ENCODE measurements at regions not wholly inside any gene's neighbourhood (a gene's known extent, or its start where the extent isn't known, plus 50 kb on each side); places are given as distances from the start of the nearest gene placed in this dataset.
"Not testable (repeated sequence)": the region's sequence is repeated elsewhere in the genome, so short reads cannot be mapped to it uniquely, and the experiment has no call there.

DNA sequence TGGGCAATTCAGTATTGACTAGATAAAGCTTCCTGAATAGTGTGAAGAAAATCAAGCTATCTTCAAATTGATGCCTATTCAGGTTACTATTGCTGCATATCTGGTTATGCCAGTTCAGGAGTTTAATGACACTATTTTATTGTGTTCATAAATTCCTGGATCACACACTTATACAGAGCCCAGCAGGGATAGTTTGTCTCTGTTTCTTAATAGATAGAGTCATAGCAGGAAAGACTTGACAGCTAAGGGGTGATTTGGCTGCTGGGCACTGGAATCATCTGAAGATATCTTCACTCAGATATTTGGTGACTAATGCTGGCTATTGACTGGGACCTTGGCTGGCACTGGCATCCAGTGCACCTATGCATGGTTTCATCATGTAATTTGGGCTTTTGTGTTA, 187.8 kb downstream of the PYDC2 start:
- no peak for DNase-seq

GRCh38 chr3:191649626-191650025, 188.7 kb downstream of the PYDC2 start:
- DNase-seq: no peak

- not testable (repeated sequence) for DNase-seq
These were observed 197.9 kb downstream of the PYDC2 start for GRCh38 chr3:191658781-191659419.

DNA sequence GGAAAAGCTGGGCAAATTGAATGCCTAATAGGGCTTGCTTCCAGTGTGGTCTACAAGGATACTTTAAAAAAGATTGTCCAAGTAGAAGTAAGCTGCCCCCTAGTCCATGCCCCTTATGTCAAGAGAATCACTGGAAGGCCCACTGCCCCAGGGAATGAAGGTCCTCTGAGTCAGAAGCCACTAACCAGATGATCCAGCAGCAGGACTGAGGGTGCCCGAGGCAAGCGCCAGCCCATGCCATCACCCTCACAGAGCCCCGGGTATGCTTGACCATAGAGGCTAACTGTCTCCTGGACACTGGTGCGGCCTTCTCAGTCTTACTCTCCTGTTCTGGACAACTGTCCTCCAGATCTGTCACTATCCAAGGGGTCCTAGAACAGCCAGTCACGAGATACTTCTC, 201.2 kb downstream of the PYDC2 start:
- DNase-seq: not testable (repeated sequence)

- no peak for DNase-seq
These were observed 220.1 kb downstream of the PYDC2 start for GRCh38 chr3:191680989-191681597.

DNA sequence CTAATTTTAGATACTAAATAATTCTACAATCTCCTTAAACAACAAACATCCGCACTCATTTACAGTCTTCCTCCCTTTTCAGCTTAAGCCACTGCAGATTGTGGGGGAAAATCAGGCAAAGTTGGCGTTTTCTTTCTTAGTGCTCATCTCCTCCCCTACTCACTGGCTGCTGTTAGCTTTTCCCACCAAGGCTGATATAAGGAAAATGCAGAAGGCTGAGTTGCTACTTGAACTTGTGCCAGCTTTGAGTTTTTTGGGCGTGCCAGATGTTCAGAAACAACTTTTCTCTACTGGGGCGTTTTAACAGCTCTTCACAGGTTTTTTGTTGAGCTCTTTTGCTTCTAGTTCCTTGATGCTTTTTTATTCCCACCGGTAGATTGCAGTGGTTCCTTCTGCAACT, 222.0 kb downstream of the PYDC2 start:
- no peak for DNase-seq

- no peak for DNase-seq
These were observed 225.7 kb downstream of the PYDC2 start for GRCh38 chr3:191686626-191687025.

- DNase-seq: no peak
These were observed 227.9 kb downstream of the PYDC2 start for GRCh38 chr3:191688756-191689433.

- not testable (repeated sequence) for DNase-seq
These were observed 230.2 kb downstream of the PYDC2 start for GRCh38 chr3:191691184-191691583.

DNA sequence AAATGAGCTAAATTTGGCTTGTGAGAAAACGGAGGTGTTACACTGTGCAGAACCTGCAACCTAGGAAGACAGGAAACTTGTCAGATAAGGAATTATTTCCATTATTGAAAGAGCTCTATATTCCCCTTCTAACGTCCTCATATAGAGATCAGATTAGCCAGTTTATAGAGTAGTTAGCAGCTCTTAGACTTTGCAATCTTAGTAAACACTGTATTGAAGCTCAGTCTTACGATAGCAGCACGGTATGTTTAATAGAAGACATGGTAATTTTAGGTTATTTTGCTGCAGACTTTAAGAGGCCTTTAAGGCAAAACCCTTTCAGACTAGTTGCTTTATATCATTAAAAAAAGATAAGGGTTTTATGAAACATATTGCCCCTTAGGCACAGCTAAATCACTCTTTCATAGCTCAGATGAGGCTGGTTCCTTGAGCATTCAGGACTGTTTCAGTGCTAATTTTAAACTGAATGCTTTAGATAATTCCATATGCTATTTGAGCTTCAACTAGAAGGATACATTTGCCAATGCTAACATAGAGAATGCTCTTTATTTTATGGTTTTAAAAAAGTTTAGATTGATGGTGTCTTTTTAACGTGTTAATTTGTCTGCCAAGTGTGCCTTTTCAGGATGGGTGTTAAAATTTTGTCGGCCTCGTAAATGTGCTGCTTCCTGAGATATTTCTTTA, 234.3 kb downstream of the PYDC2 start:
- DNase-seq: no peak

GRCh38 chr3:191695815-191696153, 234.8 kb downstream of the PYDC2 start:
- DNase-seq: no peak

DNA sequence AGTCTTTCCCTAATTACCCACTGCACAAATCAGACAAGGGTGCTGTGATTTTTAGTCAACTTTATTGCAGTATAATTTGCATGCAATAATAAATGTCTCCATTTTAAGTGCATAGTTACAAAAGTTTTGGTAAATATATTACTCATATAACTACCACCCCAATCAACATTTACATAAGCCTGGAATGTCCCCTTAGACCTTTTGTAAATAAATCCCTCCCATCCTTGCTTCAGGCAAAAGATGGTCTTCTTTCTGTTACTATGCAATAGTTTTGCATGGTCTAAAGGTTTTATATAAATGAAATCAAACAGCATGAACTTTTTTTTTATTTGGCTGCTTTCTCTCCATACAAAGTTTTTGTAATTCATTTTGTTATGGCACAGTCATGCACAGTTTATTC, 235.4 kb downstream of the PYDC2 start:
- no peak for DNase-seq

DNA sequence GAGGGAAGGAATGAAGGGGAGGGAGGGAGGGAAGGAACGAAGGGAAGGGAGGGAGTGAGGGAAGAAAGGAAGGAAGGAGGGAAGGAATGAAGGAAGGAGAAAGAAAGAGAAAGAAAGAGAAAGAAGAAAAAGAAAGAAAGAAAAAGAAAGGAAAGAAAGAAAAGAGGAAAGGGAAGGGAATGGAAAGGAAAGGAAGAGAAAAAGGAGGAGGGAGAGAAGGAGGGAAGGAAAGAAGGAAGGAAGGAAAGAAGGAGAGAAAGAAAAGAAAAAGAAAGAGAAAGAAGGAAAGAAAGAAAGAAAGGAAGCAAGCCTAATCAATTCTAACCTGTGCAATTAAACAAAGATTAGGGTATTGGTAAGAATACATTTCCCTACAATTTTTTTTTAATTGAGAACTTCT, 238.6 kb downstream of the PYDC2 start:
- DNase-seq: no peak

GRCh38 chr3:191702121-191702520, 241.2 kb downstream of the PYDC2 start:
- DNase-seq: no peak

DNA sequence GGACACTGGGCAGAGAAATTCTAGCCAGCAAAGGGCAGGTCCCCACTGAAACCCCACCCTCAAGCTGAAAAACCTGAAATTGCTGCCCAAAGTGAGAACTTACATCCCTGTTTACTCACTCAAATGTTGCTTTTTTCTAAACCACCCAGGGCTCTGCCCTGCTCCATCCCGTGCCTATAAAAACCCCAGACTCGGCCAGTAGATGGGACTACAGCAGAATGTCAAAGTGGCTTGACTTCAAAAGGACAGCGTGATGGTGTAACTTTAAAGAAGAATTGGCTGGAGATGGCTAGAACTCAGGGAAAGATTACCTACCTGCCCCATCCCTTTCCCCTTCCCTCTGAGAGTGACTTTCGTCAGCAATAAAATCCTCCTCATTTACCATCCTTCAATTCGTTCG, 246.9 kb downstream of the PYDC2 start:
- no peak for DNase-seq

GRCh38 chr3:191715585-191715984, 254.6 kb downstream of the PYDC2 start:
- DNase-seq: no peak

GRCh38 chr3:191721390-191721861, 260.5 kb downstream of the PYDC2 start:
- DNase-seq: no peak

DNA sequence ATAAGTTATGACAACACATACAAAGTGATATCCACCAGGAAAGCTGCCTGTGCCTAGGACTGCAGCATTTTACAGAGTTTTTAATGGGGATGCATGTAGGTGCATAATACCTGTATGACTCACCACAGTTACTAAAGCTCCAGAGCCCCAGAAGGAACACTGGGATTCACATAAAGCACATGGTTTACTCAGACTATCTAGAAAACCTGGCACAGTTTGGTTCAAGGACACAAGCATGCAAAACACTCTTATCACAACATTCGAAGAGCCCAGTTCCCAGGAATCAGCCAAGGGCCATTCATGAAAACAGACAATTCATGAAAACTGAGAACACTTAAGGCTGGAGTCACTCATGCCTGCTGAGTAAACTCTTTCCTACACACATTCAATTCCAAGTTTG, 261.0 kb downstream of the PYDC2 start:
- DNase-seq: no peak

- DNase-seq: no peak
These were observed 266.4 kb downstream of the PYDC2 start for GRCh38 chr3:191727338-191727737.

DNA sequence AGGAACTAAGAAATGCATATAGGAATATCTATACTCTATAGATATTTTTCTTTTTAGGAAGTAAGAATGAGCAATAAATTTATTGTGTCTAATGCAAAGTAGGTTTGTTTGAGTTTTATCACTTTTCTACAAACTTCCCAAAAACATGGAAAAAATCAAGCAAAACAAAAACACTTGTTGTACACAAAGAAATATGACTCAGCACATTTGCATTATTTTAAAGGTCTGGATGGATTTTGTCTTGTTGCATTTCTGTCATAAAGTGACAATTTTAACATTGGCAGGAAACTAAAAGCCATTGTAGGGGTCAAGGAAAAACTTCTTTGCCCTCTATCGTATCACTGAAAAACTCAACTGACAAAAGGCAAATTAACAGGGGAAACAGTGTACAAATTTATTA, 267.2 kb downstream of the PYDC2 start:
- no peak for DNase-seq

- no peak for DNase-seq
These were observed 276.8 kb downstream of the PYDC2 start for GRCh38 chr3:191737742-191738141.

- no peak for DNase-seq
These were observed 279.7 kb downstream of the PYDC2 start for GRCh38 chr3:191740712-191741111.

DNA sequence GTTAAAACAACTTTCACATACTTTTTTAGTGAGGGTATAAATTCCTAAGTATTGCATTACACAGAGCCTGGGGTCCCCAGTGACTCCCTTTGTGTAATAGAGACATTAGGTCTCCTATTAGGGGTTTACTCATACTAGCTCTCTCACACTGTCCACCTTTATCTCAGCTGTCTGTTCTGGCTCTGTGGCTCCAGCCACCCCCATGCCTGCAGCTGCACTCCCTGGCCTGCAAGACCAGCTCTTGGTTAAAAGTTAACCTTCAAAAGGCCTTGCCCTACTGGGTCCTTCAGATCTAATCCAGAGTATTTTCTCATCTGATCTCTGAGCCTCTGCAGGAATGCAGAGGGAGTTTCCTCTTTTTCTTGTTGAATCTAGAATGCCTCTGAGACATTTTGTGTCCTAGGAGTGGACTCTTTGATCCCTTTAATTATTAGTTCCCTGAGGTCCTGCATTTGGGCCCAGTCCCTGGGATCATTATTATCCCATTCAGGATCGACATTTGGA, 280.9 kb downstream of the PYDC2 start:
- not testable (repeated sequence) for DNase-seq

- no peak for DNase-seq
These were observed 282.3 kb downstream of the PYDC2 start for GRCh38 chr3:191743283-191743682.

Data from SHP77 treated with DMSO at 0.1 percent for 48 hours (cell line).